HuH-7 (cell line): ENCODE measurements at regions not wholly inside any gene's neighbourhood (a gene's known extent, or its start where the extent isn't known, plus 50 kb on each side); places are given as distances from the start of the nearest gene placed in this dataset.

Experiments used
- DNase-seq: peaks from one replicate; pipeline ENCODE4 v3.0.0; 2011; ENCODE audit warnings: low spot score

DNA sequence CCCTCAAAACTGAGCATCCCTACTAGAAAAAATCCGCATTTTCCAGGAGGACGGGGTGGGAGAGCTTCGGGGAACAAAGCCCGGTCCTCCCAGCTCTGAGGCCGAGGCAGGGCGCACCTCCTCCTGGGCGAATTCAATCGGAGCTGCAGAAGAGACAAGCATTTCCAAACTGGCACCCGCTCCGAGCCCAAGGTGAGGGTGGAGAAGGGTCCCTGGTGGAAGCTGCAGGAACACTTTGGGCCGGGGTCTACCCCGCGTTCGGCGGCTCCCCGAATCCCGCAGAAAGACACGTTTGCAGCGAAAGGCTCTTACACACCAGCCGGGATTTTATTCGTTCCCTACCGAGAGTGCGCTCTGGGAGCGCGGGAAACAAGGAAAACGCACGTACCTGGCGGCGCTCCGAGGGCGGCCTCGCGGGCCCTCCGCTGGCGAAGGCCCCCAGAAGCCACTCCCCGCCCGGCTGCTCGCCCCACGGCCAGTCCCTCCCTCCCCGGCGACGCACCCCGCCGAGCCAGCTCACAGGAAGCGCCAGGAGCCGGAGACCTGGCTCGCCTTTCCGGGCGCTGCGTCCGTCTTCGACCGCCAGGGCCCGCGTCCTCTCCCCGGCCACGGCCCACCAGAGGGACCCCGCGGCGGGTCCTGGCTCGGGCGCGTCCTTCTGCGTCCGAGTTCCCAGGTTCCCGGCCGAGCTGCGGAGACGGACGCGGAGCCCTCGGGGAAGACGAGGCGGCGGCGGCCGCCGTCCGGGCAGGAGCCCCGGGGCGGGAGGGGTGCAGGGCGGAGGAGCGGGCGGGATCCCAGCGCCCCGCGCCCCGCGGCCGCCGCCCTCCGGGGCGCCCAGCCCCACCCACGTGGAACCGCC, 49.8 kb upstream of the BAHCC1 start:
- DNase-seq: peak; percentile 79
